SK-N-MC (cell line): ENCODE measurements at regions not wholly inside any gene's neighbourhood (a gene's known extent, or its start where the extent isn't known, plus 50 kb on each side); places are given as distances from the start of the nearest gene placed in this dataset.

ENCODE experiments used
- DNase-seq: peaks from one replicate; pipeline ENCODE4 v3.0.0-alpha.2; 2011; ENCODE audit warnings: low read depth, low spot score
- H3K27ac ChIP-seq: fragments of 200-600 bp; sonication (generic); 2 replicates; pipeline ENCODE4 v1.5.1; 2016; ENCODE audit warnings: mixed run types
- H3K36me3 ChIP-seq: fragments of 200-600 bp; sonication (generic); 2 replicates; pipeline ENCODE4 v1.6.1; 2017; ENCODE audit warnings: antibody characterized with exemption, low read length, mixed read lengths; ENCODE audit not compliant: insufficient read depth
- H3K4me3 ChIP-seq: fragments of 200-600 bp; sonication (generic); 2 replicates; pipeline ENCODE4 v1.5.1; 2016
- H3K9ac ChIP-seq: fragments of 200-600 bp; sonication (generic); 2 replicates; pipeline ENCODE4 v1.8.0; 2017; ENCODE audit warnings: mixed run types, mixed read lengths; ENCODE audit not compliant: insufficient read length
- H3K9me3 ChIP-seq: fragments of 200-600 bp; sonication (generic); 2 replicates; pipeline ENCODE4 v1.6.1; 2017; ENCODE audit warnings: low read depth, mild to moderate bottlenecking, antibody characterized with exemption, low read length, moderate library complexity, mixed read lengths
- EZH2 ChIP-seq: fragments of 200-600 bp; sonication (generic); IDR thresholded peaks from one replicate; pipeline ENCODE4 v1.6.1; 2017; ENCODE audit warnings: antibody characterized with exemption
- FOXP2 ChIP-seq: optimal IDR thresholded peaks from 2 replicates; pipeline ENCODE3; 2011; ENCODE audit warnings: mild to moderate bottlenecking, moderate library complexity; ENCODE audit not compliant: insufficient read depth; ENCODE audit errors: extremely low read length, control extremely low read depth
- POLR2AphosphoS5 ChIP-seq: IDR thresholded peaks from 2 replicates; pipeline ENCODE4 v1.6.1; 2012; ENCODE audit warnings: mild to moderate bottlenecking, low read depth, low read length, borderline replicate concordance

DNA sequence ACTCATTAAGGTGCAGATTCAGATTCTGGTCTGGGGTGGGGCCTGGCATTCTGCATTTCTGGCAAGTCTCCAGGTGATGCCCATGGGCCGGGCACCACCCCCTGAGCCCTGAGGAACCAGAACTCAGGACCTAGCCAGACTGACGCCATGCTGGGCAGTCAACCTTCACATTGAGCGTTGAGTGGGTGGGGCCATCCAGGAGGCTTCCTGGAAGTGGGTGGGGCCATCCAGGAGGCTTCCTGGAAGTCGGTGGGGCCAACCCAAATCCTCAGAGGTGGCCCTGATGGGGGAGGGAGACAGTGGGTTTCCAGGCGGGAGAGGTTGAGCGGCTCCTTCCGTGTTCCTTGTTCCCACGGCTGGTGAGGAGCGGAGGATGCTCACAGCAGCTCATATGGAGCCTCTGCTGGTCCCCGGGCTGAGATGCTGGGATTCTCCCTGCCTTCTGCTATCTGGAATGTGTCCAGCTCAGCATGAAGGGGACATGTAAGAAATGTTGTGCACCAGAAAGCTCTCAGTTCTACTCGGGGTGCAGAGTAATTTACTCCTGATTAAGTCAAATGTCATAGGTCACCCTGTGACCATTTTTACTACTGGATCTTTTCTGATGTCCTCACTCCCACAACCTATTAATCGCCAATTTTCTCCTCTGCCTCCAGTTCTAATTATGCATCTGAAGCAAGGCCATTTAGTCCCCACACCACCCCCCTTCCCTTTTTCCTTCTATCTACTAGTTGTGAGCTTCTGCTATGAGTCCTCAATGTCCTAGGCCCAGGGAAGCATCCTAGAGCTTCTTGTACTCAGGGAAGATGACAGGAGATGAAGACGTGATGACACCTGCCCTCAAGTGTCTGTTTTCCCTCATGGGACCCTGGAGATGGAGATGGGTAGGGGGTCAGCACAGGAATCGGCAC is 435.4 kb downstream of the PTPRU start:
- DNase-seq = no peak
- H3K4me3 ChIP-seq = no peak overlapping the region
- TF ChIP-seq FOXP2 (no peak), POLR2AphosphoS5 (no peak), EZH2 (no peak)
- no peaks in the 10 kb centered on the region for H3K36me3 ChIP-seq
- no peaks in the 10 kb centered on the region for H3K9me3 ChIP-seq
- H3K9ac ChIP-seq = no peak overlapping the region
- H3K27ac ChIP-seq = no peak overlapping the region

DNA sequence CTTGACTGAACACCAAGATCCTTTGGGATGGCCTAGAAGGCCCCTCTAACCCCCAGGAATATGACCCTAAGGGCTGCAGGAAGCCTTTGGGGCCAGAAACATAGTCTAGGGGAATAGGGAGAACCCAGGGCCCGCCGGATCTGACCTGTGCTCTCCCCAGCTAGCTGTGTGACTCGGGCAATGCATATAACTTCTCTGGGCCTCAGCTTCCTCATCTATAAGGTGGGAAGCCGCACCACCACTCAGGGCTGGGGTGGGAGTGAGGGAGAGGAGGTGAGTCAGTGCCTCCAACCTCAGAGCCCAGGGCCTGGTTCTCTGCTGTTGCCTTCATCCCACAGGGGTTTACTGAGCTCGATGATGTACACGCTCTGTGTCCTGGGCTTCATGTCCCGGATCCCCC is 434.4 kb downstream of the PTPRU start:
- H3K9ac ChIP-seq = no peak overlapping the region
- TF ChIP-seq POLR2AphosphoS5 = no peak
- TF ChIP-seq EZH2 = no peak
- no peak for TF ChIP-seq FOXP2
- H3K4me3 ChIP-seq = no peak overlapping the region
- no peak overlapping the region for H3K27ac ChIP-seq
- no peak for DNase-seq
- no peaks in the 10 kb centered on the region for H3K9me3 ChIP-seq
- no peaks in the 10 kb centered on the region for H3K36me3 ChIP-seq

DNA sequence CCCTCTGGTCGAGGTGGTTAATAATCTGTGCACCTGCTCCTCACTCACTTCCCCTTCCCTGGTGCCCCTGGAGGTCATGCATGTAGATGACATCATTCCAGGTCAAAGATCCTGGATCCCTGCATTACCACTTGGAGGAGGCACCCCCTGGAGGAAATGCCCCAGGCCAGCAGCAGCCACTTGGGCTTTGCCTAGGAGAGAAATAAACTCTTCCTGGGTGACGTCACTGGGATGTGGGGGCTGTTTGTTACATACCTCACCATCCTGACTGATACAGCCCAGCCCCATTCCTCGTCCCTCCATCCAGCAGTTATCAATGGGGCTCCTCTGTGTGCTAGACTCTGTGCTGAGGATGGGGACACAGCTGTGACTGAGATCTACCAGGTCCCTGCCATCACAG is 433.6 kb downstream of the PTPRU start:
- TF ChIP-seq EZH2 (no peak), POLR2AphosphoS5 (no peak), FOXP2 (no peak)
- Histone ChIP-seq H3K9me3 (no peaks in the 10 kb centered on the region), H3K27ac (no peak overlapping the region), H3K4me3 (no peak overlapping the region), H3K36me3 (no peaks in the 10 kb centered on the region), H3K9ac (no peak overlapping the region)
- no peak for DNase-seq

DNA sequence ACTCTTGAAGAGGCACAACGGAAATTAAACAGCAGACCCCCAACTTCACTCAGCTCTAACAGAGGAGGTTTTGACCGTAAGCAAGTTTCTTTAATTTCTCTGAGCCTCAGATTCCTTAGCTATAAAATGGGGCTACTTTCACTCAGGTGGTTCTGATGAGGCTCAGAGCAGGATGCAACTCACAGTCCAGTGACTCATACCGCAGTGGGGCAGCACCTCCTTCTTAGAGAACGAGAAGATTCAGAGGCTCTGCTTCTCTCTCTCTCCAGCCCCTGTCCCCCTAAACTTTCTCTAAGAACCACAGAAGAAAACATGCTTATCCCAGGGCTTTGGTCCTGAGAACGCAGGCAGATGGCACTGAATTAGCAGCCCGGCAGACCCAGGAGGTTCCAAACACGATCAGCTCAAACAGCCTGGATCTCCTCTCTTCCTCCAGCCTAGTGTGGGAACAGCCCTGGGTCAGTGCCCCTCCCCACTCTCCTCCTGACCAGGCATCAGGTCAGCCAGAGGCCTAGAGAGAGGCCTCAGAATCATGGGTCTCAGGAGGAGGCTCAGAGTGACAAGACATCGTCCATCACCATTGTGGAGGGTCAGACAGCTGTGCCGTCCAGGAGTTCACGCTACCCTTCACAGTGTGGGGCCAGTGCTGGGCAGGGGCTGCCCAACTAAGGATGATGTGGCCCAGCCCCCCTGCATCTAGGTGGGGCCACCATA is 433.0 kb downstream of the PTPRU start:
- Histone ChIP-seq H3K36me3 (no peaks in the 10 kb centered on the region), H3K9ac (no peak overlapping the region), H3K9me3 (no peaks in the 10 kb centered on the region), H3K4me3 (no peak overlapping the region), H3K27ac (no peak overlapping the region)
- TF ChIP-seq EZH2 (no peak), FOXP2 (no peak), POLR2AphosphoS5 (no peak)
- DNase-seq = no peak

DNA sequence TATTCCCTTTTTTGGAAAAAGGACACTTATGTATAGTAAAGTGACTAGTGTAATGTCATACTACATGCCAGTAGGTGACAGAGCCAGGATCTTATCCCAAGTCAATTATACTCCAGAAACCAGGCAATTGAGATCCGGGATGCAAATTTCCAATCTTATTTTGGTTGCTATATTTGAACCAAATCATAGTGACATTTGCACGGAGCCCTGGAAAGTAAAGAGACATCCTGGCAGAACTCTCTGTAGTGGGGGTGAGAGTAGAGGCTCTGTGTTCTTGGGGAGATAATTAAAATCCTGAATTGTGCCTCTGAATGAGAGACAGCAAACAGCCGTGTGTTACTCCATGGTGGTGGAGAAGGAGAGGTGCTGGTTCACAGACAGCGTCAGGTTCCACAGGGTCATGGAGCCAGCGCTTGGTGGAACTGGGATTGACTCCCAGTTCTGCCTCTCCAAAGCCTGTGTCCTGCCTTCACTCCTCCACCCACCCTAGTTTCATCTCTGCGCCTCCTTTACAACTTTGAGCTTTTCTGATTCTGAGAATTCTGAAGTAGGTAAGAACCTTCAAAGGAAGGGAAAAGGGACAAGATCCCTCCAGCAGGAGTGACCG is 432.3 kb downstream of the PTPRU start:
- H3K9me3 ChIP-seq = no peaks in the 10 kb centered on the region
- TF ChIP-seq FOXP2 = no peak
- TF ChIP-seq POLR2AphosphoS5 = no peak
- TF ChIP-seq EZH2 = no peak
- H3K27ac ChIP-seq = no peak overlapping the region
- no peaks in the 10 kb centered on the region for H3K36me3 ChIP-seq
- no peak for DNase-seq
- no peak overlapping the region for H3K9ac ChIP-seq
- no peak overlapping the region for H3K4me3 ChIP-seq

DNA sequence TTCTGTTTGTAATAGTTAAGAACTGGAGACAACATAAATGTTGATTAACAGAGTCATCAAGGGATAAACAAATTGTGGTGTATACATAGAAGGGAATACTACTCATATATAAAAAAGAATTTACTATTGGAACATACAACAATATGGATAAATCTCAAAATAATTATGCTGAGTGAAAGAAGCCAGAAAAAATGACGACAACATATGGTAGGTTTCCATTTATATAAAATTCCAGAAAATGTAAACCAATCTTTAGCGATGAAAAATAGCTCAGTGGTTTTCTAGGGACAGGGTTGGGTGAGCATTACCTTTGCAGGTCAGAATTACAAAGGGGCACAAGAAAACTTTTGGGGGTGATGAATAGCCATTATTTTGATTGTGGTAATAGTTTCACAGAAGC is 431.6 kb downstream of the PTPRU start:
- no peak for TF ChIP-seq POLR2AphosphoS5
- no peak for TF ChIP-seq FOXP2
- TF ChIP-seq EZH2 = no peak

DNA sequence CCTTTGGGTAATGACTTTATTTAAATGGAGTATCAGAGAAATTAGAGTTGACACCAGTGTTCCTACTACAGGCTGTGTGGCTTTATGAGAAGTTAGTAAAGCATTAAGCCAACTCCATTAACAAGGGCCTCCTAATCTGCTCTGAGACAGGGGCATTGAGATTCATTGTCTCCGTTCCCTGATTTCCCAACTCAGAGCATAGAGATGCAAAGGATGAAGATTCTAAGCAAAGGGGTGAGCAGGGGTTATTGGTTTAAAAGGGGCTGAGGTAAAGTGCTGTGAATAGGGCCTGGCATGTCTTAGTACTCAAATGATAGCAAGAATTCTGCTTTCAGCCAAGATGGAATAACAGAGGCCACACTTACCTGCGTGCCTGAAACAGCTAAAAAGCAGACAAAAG is 428.4 kb downstream of the PTPRU start:
- Histone ChIP-seq H3K9me3 (no peaks in the 10 kb centered on the region), H3K36me3 (no peaks in the 10 kb centered on the region), H3K27ac (no peak overlapping the region), H3K4me3 (no peak overlapping the region), H3K9ac (no peak overlapping the region)
- DNase-seq = no peak
- no peak for TF ChIP-seq EZH2

More for the DNA sequence above, 431.6 kb downstream of the PTPRU start:
- no peak for DNase-seq
- Histone ChIP-seq H3K27ac (no peak overlapping the region), H3K9me3 (no peaks in the 10 kb centered on the region), H3K36me3 (no peaks in the 10 kb centered on the region), H3K9ac (no peak overlapping the region), H3K4me3 (no peak overlapping the region)

DNA sequence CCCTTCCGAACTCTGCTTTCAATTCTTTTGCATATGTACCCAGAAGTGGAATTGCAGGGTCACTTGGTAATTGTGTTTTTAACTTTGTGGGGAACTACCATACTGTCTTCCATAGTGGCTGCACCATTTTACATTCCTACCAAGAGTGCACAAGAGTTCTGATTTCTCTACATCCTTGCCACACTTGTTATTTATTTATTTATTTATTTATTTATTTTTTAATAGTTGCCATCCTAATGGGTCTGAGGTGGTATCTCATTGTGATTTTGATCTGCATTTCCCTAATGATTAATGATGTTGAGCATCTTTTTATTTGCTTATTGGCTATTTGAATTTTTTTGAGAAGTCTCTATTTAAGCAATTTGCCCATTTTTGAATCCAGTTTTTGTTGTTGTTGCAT is 422.4 kb downstream of the PTPRU start:
- DNase-seq = no peak

More for the DNA sequence above, 422.4 kb downstream of the PTPRU start:
- no peak overlapping the region for H3K9ac ChIP-seq
- no peaks in the 10 kb centered on the region for H3K36me3 ChIP-seq
- no peaks in the 10 kb centered on the region; the same call in 1 of the 2 replicates for H3K9me3 ChIP-seq
- no peak overlapping the region for H3K4me3 ChIP-seq
- TF ChIP-seq FOXP2 (no peak), POLR2AphosphoS5 (no peak), EZH2 (no peak)
- no peak overlapping the region for H3K27ac ChIP-seq
